Activated CD8-positive, alpha-beta T cell treated with anti-CD3 and anti-CD28 coated beads for 36 hours (primary cell): ENCODE measurements at regions not wholly inside any gene's neighbourhood (a gene's known extent, or its start where the extent isn't known, plus 50 kb on each side); places are given as distances from the start of the nearest gene placed in this dataset.

Source experiments
- ATAC-seq: fragments of 200-7000 bp; cut with Tn5 transposase; one replicate; pipeline ENCODE4 v1.10.0; 2021; ENCODE audit warnings: mild to moderate bottlenecking, moderate library complexity
- CTCF ChIA-PET: fragments of 350-600 bp; sonication (Branson Sonifier 250); formaldehyde crosslinking; loops from one replicate; lab custom pipeline; 2021; ENCODE audit warnings: antibody characterized with exemption; lab: Charles Lee
- POLR2A ChIA-PET: fragments of 350-600 bp; sonication (Branson Sonifier 250); formaldehyde crosslinking; loops from one replicate; lab custom pipeline; 2021; ENCODE audit warnings: antibody characterized with exemption; lab: Charles Lee
- DNase-seq: peaks from one replicate; pipeline ENCODE4 v3.0.0-alpha.2; 2020
- H3K27ac Mint-ChIP-seq: one replicate; pipeline ENCODE4 v1.8.0; 2021; ENCODE audit warnings: mild to moderate bottlenecking, mixed read lengths
- H3K27me3 Mint-ChIP-seq: one replicate; pipeline ENCODE4 v1.8.0; 2021; ENCODE audit warnings: mixed read lengths
- H3K36me3 Mint-ChIP-seq: one replicate; pipeline ENCODE4 v1.8.0; 2021; ENCODE audit warnings: low read depth, mixed read lengths
- H3K4me1 Mint-ChIP-seq: one replicate; pipeline ENCODE4 v1.8.0; 2021; ENCODE audit warnings: low read depth, mixed read lengths
- H3K4me3 Mint-ChIP-seq: one replicate; pipeline ENCODE4 v1.8.0; 2021; ENCODE audit warnings: mild to moderate bottlenecking, moderate library complexity, mixed read lengths
- H3K9me3 Mint-ChIP-seq: one replicate; pipeline ENCODE4 v1.8.0; 2021; ENCODE audit warnings: mixed read lengths
- CTCF ChIP-seq: fragments of 200-600 bp; IDR thresholded peaks from one replicate; pipeline ENCODE4 v1.8.0; 2022; ENCODE audit warnings: antibody characterized with exemption, mild to moderate bottlenecking
- intact Hi-C: fragments of 100-400 bp; cut with micrococcal nuclease; formaldehyde crosslinking; loops from one replicate; pipeline ENCODE4 v1.10.0; 2022

DNA sequence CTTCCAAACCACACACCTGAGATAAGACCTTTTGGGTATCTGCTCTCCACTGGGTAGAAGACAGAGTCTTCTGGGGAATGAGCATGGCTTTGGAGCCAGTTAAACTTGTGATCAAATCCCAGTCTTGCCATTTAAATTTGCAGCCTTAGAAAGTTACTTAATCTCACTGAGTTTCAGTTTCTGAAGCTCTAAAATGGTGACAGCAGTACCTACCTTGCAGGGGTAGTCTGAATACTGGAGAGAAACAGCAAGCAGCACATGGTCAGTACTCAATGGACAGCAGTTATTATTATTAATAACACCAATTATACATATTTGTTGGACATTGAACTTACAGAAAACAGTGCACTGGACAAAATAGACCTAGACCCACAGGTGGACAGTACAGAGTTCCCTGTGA is 260.9 kb downstream of the MAN2A1 start:
- DNase-seq (no peak), ATAC-seq (no peak)
- Mint-ChIP-seq H3K36me3 (no peaks in the 10 kb centered on the region), H3K4me1 (peaks cover 5% of the 10 kb centered on the region), H3K9me3 (no peaks in the 10 kb centered on the region), H3K27me3 (no peaks in the 10 kb centered on the region), H3K27ac (no peak overlapping the region), H3K4me3 (no peak overlapping the region)
- intact Hi-C loops = no loop called here
- no peak for TF ChIP-seq CTCF
- POLR2A ChIA-PET = no interaction called here
- CTCF ChIA-PET = interaction anchor here (1.0 kb wide), 1 partner anchor 262 kb away, joined by 3 read pairs; no protein-coding TSS in a partner anchor

- POLR2A ChIA-PET = no interaction called here
- Mint-ChIP-seq H3K27ac (no peak overlapping the region), H3K27me3 (no peaks in the 10 kb centered on the region), H3K36me3 (no peaks in the 10 kb centered on the region), H3K4me3 (no peak overlapping the region), H3K4me1 (no peaks in the 10 kb centered on the region), H3K9me3 (no peaks in the 10 kb centered on the region)
- CTCF ChIA-PET = no interaction called here
- TF ChIP-seq CTCF = no peak
- intact Hi-C loops = no loop called here
- no peak for DNase-seq
- no peak for ATAC-seq
Observed at GRCh38 chr5:109951348-109951747, 261.6 kb downstream of the MAN2A1 start.

DNA sequence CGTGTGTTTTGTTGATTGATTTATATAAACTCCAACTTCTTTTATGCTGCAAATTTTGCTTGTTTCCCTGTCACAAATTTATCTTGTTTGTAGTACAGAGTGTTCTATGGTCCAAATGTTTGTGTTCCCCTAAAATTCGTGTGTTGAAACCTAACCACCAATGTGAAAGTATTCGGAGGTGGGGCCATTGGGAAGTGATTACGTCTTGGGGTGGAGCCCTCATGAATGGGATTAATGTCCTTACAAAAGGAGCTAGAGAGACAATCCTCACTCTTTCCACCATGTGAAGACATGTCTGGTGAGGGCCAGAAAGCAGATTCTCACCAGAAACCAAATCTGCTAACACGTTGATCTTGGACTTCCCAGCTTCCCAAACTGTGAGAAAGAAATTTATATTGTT is 262.0 kb downstream of the MAN2A1 start:
- Mint-ChIP-seq H3K4me1 (no peaks in the 10 kb centered on the region), H3K27me3 (no peaks in the 10 kb centered on the region), H3K4me3 (no peak overlapping the region), H3K36me3 (no peaks in the 10 kb centered on the region), H3K27ac (no peak overlapping the region), H3K9me3 (no peaks in the 10 kb centered on the region)
- DNase-seq = no peak
- no peak for ATAC-seq
- no peak for TF ChIP-seq CTCF
- CTCF ChIA-PET = no interaction called here
- POLR2A ChIA-PET = no interaction called here
- intact Hi-C loops = no loop called here

DNA sequence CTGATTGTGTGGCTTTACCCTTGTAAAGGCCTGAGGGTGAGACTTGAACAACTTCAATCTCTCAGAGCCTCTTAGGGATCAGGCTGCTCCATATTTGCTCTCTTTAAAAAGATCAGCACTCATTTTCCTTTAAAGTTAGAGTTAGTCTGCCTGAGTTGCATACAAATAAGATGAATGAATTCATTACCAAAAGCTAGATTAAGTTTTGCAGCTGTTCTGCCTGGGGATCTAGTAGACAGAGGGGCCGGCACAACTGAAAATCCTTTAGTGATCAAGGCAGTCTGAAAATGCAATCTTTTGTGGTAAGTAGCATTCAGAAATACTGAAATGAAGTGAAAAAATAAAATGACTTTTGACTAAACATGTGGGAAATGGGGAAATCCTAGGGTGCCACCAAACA is 264.0 kb downstream of the MAN2A1 start:
- Mint-ChIP-seq H3K9me3 (no peaks in the 10 kb centered on the region), H3K4me1 (peaks cover 5% of the 10 kb centered on the region), H3K27me3 (no peaks in the 10 kb centered on the region), H3K36me3 (no peaks in the 10 kb centered on the region), H3K4me3 (no peak overlapping the region), H3K27ac (no peak overlapping the region)
- ChIA-PET POLR2A (interaction anchor here (1.0 kb wide), 1 partner anchor 31 kb away, joined by 4 read pairs; no protein-coding TSS in a partner anchor), CTCF (interaction anchor here (1.3 kb wide), 2 partner anchors 11 to 24 kb away, joined by 3 to 4 read pairs; no protein-coding TSS in a partner anchor)
- intact Hi-C loops = no loop called here
- ATAC-seq = no peak
- TF ChIP-seq CTCF = no peak
- DNase-seq = no peak

DNA sequence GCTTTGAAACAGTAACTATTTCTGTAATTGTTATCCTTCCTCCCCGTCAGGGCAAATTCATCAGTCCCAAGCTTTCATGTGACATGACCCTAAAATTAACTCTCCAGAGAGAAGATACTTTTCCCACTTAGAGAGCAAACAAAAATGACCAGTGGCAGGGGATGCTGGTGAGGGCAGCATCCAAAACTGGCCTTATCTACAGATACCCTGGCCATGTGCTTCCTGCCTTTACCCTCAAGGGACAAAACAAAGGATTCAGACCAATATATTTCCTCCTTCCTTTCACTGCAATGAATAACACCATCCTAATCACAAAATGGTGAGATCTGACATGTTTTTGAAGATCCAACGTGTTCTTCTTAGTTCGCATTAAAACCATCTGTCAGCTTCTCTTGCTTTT is 267.2 kb downstream of the MAN2A1 start:
- ChIA-PET POLR2A (no interaction called here), CTCF (no interaction called here)
- TF ChIP-seq CTCF = no peak
- ATAC-seq (no peak), DNase-seq (no peak)
- Mint-ChIP-seq H3K36me3 (no peaks in the 10 kb centered on the region), H3K27ac (no peak overlapping the region), H3K27me3 (no peaks in the 10 kb centered on the region), H3K4me1 (peaks cover 9% of the 10 kb centered on the region), H3K9me3 (no peaks in the 10 kb centered on the region), H3K4me3 (no peak overlapping the region)
- intact Hi-C loops = no loop called here
